ENCODE measurements at regions not wholly inside any gene's neighbourhood (a gene's known extent, or its start where the extent isn't known, plus 50 kb on each side); places are given as distances from the start of the nearest gene placed in this dataset.

- no peaks in the 10 kb centered on the region for H3K4me1 ChIP-seq (ENCODE audit: insufficient read depth, low read length, poor library complexity, severe bottlenecking)
- TF ChIP-seq EZH2 (IDR thresholded peaks at IDR 0.05; ENCODE audit: borderline replicate concordance, low read depth, low read length, poor library complexity, severe bottlenecking), result no peak
- no peaks in the 10 kb centered on the region for H3K9me3 ChIP-seq (ENCODE audit: low read depth, low read length, poor library complexity, severe bottlenecking)
- ChIA-PET POLR2A (ENCODE audit: low non-redundant PET) (no interaction called here), CTCF (no interaction called here)
- no peak for DNase-seq (ENCODE audit: low spot score)
- peaks cover 46% of the 10 kb centered on the region for H3K27me3 ChIP-seq (replicated peaks; ENCODE audit: insufficient read depth, low read depth, low read length, poor library complexity)
- no peak overlapping the region for H3K27ac ChIP-seq (ENCODE audit: low read depth, low read length, poor library complexity, severe bottlenecking)
- no TSS peak for BruUV-seq (replicated peaks)
- no peaks in the 10 kb centered on the region for H3K36me3 ChIP-seq (ENCODE audit: insufficient read depth, low read length, poor library complexity, severe bottlenecking)
- no peak overlapping the region for H3K4me3 ChIP-seq (ENCODE audit: low read depth, low read length, poor library complexity, severe bottlenecking)
- intact Hi-C loops (cut with micrococcal nuclease; ENCODE audit: unreplicated experiment), result no loop called here
Measured at GRCh38 chr2:88857951-88858411, 166.5 kb downstream of the RPIA start.

DNA sequence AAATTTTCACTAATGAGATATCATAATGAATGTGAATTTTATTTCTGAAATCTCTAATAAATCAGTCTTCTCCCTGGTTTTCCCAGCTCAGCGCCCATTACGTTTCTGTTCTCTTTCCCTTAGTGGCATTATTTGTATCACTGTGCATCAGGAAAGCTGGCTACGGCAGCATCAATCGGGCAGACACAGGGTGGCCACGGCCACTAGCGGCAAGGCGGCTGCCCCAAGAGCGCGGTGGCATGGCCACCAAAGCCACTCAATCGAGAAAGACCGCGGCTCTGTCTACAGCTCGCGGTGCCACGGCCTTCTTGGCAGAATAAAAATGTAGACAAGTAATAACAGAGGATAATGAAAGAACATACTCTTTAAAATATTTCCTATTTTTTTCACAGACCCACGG is 168.0 kb downstream of the RPIA start:
- H3K4me3 ChIP-seq (ENCODE audit: low read depth, low read length, poor library complexity, severe bottlenecking), result no peak overlapping the region
- no peak overlapping the region for H3K27ac ChIP-seq (ENCODE audit: low read depth, low read length, poor library complexity, severe bottlenecking)
- H3K27me3 ChIP-seq (replicated peaks; ENCODE audit: insufficient read depth, low read depth, low read length, poor library complexity), result peaks cover 48% of the 10 kb centered on the region
- BruUV-seq (replicated peaks), result no TSS peak
- no peak for TF ChIP-seq EZH2 (IDR thresholded peaks at IDR 0.05; ENCODE audit: borderline replicate concordance, low read depth, low read length, poor library complexity, severe bottlenecking)
- no peak for TF ChIP-seq CTCF (conservative IDR thresholded peaks at IDR 0.05; ENCODE audit: low read depth, low read length)
- intact Hi-C loops (cut with micrococcal nuclease; ENCODE audit: unreplicated experiment), result no loop called here
- CTCF ChIA-PET, result no interaction called here
- DNase-seq (ENCODE audit: low spot score), result no peak
- H3K4me1 ChIP-seq (ENCODE audit: insufficient read depth, low read length, poor library complexity, severe bottlenecking), result no peaks in the 10 kb centered on the region
- no peaks in the 10 kb centered on the region for H3K36me3 ChIP-seq (ENCODE audit: insufficient read depth, low read length, poor library complexity, severe bottlenecking)
- POLR2A ChIA-PET (ENCODE audit: low non-redundant PET), result no interaction called here
- no peaks in the 10 kb centered on the region for H3K9me3 ChIP-seq (ENCODE audit: low read depth, low read length, poor library complexity, severe bottlenecking)

DNA sequence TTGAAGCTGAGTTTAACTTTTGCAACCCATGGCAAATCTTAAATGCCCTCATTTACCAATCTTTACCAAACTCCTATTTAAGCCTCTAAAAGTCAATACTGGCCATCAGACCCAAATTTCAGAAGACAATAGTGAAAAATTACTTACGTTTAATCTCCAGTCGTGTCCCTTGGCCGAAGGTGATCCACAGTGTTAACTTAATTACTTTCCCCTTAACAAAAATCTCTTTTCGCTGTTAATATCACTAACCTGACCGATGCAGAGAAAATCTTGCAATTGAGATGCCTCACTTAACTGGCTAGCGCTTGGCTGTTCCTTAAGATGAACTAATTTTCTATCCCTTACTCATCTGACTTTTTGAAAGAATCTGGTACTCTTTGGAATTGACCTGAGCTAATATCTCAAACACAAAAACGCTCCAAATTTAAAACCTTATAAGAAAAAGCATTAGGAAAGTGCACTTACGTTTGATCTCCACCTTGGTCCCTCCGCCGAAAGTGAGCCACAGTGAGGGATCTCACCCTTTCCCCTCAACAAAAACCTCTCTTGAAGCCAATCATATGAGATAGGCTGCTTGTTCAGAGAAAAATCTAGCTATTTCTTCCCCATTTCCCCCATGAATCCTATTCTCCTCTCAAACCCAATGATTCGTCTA is 169.1 kb downstream of the RPIA start:
- no TSS peak for BruUV-seq (replicated peaks)
- no peaks in the 10 kb centered on the region for H3K4me1 ChIP-seq (ENCODE audit: insufficient read depth, low read length, poor library complexity, severe bottlenecking)
- no peak for DNase-seq (ENCODE audit: low spot score)
- TF ChIP-seq CTCF (conservative IDR thresholded peaks at IDR 0.05; ENCODE audit: low read depth, low read length), result no peak
- no peaks in the 10 kb centered on the region for H3K36me3 ChIP-seq (ENCODE audit: insufficient read depth, low read length, poor library complexity, severe bottlenecking)
- ChIA-PET CTCF (no interaction called here), POLR2A (ENCODE audit: low non-redundant PET) (no interaction called here)
- no peaks in the 10 kb centered on the region for H3K9me3 ChIP-seq (ENCODE audit: low read depth, low read length, poor library complexity, severe bottlenecking)
- no peak overlapping the region for H3K4me3 ChIP-seq (ENCODE audit: low read depth, low read length, poor library complexity, severe bottlenecking)
- intact Hi-C loops (cut with micrococcal nuclease; ENCODE audit: unreplicated experiment), result no loop called here
- H3K27me3 ChIP-seq (replicated peaks; ENCODE audit: insufficient read depth, low read depth, low read length, poor library complexity), result peaks cover 59% of the 10 kb centered on the region
- no peak overlapping the region for H3K27ac ChIP-seq (ENCODE audit: low read depth, low read length, poor library complexity, severe bottlenecking)

- H3K27me3 ChIP-seq (replicated peaks; ENCODE audit: insufficient read depth, low read depth, low read length, poor library complexity), result peaks cover 65% of the 10 kb centered on the region
Measured at GRCh38 chr2:88865801-88866371, 174.4 kb downstream of the RPIA start.

More at GRCh38 chr2:88865801-88866371, 174.4 kb downstream of the RPIA start:
- H3K4me1 ChIP-seq (ENCODE audit: insufficient read depth, low read length, poor library complexity, severe bottlenecking), result no peaks in the 10 kb centered on the region
- H3K36me3 ChIP-seq (ENCODE audit: insufficient read depth, low read length, poor library complexity, severe bottlenecking), result no peaks in the 10 kb centered on the region
- no peak for DNase-seq (ENCODE audit: low spot score)
- intact Hi-C loops (cut with micrococcal nuclease; ENCODE audit: unreplicated experiment), result no loop called here
- no TSS peak for BruUV-seq (replicated peaks)
- no peak for TF ChIP-seq EZH2 (IDR thresholded peaks at IDR 0.05; ENCODE audit: borderline replicate concordance, low read depth, low read length, poor library complexity, severe bottlenecking)
- no peak for TF ChIP-seq CTCF (conservative IDR thresholded peaks at IDR 0.05; ENCODE audit: low read depth, low read length)
- POLR2A ChIA-PET (ENCODE audit: low non-redundant PET), result no interaction called here
- CTCF ChIA-PET, result no interaction called here
- no peaks in the 10 kb centered on the region for H3K9me3 ChIP-seq (ENCODE audit: low read depth, low read length, poor library complexity, severe bottlenecking)
- H3K4me3 ChIP-seq (ENCODE audit: low read depth, low read length, poor library complexity, severe bottlenecking), result no peak overlapping the region
- no peak overlapping the region for H3K27ac ChIP-seq (ENCODE audit: low read depth, low read length, poor library complexity, severe bottlenecking)

All from A673 (cell line).